H54 (cell line): ENCODE measurements at regions not wholly inside any gene's neighbourhood (a gene's known extent, or its start where the extent isn't known, plus 50 kb on each side); places are given as distances from the start of the nearest gene placed in this dataset.

Experiments used
- DNase-seq: peaks from one replicate; pipeline ENCODE4 v3.0.0; 2011; ENCODE audit warnings: low spot score, mixed read lengths; ENCODE audit not compliant: insufficient read length
- FAIRE-seq: peaks from 3 replicates; lab custom pipeline; 2011; peaks lifted over from hg19 to GRCh38; lab: Jason Lieb, UNC
- POLR2A ChIP-seq: IDR thresholded peaks from 2 replicates; pipeline ENCODE4 v1.6.1; 2011; ENCODE audit warnings: low read depth, mild to moderate bottlenecking, low read length

DNA sequence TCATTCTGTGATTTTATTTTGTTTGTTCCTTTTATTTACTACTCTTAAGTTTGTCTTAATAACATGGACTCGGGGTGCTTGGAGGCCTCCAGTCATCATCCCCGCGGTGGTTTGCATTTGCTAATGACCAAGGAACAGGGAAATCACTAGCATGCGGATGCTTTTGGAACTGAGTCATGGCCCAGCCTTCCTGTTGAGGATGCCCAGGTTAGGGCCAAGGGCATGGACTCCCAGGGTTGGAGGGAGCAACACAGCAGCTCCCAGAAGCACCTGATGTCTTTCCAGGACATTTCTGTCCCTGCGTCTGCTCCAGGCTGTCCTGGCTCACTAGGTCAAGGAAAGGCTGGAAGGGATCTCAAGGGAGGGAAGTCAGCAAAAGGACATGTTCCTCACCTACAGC lies 423.7 kb upstream of the TSHZ3 start:
- FAIRE-seq (no peak), DNase-seq (no peak)
- TF ChIP-seq POLR2A: no peak

DNA sequence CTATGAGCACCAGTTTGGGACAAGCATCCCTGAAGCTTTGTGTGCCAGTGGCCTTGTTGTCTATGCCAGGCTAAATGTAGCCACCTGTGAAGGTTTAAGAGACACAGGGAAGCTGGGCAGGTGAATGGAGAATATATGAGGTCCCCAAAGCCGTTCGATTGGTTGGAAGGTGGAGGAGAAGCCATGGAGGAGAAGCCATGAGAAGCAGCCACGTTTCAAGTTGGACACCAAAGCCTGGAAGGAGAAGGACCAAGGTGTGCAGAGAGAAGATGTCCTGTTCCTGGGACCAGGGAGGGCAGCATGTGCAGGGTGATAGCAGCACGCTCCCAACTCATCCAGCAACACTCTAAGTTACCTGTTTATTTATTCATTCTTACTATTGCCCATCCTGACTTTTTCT lies 432.3 kb upstream of the TSHZ3 start:
- TF ChIP-seq POLR2A: no peak
- FAIRE-seq (no peak), DNase-seq (no peak)

DNA sequence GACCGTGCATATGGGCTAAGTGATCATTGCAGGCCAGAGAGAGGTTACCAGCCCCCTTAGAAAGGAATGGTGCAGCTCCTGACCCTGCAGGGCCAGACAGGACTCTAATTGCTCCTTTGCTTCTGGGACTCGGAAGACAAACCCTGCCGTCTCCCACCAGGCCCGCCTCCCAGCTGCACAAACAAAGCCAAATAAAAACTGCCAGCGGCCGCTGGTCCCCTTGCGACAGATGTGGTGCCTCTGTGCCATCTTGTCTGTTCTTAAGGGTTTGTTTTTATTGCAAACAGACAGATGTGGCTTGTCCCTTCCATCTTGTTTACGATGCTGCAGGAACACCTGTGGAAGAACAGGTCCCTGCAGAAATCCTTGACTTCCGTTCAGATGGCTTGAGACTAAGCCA lies 434.4 kb upstream of the TSHZ3 start:
- no peak for TF ChIP-seq POLR2A
- DNase-seq (no peak), FAIRE-seq (no peak)

DNA sequence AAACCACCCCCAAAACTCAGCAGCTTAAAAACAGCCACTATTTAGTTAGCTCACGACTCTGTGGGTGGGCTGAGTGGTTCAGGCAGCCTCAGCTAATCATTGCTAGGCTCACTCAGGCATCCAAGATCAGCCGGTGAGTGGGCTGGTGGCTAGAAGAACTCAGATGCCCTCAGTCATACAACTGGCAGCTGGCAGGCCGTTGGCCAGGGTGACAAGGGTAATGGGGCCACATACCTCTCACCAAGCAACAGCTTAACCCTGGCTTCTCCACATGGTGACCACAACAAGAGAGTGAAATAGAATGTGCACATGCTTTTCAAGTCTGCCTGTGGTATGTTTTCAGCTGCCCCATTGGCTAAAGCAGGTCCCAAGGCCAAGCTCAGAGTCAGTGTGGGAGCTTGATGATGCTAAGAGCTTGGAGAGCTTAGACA lies 435.4 kb upstream of the TSHZ3 start:
- no peak for TF ChIP-seq POLR2A
- DNase-seq (no peak), FAIRE-seq (no peak)

DNA sequence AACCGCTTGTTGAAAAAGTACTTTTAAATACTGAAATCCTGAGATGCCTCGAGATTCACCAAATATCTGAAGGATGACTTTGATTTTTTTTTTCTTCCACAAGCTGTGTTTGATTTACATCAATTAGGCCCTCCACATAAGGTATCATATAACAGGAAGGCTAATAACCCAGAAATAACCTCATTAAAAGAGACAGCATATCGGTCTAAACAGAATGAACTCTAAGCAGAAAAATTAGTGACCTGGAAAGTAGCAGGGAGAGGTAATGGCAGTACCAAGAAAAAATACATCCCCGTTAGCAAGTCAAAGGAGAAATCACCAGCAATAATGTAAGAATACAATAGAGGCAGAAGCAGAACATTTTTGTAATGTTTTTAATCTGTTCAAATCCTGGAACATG lies 452.4 kb upstream of the TSHZ3 start:
- no peak for DNase-seq
- no peak for TF ChIP-seq POLR2A
- FAIRE-seq: no peak

DNA sequence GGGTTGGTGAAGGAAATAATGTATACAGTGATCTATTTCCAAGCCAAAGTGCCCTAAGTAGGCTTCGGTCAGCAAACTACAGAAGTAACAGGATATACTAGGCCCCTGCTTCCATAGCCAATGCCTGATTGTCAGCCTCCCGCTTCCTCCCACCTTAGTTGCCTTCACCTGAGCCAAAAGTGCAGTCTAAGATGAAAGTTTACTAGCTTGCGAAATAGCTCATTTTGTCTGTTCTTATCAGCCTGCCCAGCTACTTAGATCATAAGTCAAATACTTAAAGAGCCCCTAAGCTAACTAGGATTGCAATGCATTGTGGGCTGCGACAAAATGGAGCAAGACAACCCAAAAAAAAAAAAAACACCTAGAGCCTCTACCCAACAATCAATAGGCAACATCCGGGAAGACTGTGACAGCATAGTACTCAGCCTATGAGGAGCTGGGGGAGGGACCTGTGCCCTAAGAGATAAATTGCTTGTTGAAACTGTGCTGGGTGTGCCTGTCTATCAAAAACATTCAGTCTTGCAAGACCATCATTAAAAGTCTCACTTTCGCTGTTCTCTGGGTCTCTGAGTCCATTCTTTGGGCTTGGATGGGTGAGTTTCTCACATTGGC lies 454.7 kb upstream of the TSHZ3 start:
- no peak for TF ChIP-seq POLR2A
- DNase-seq: no peak
- no peak for FAIRE-seq

DNA sequence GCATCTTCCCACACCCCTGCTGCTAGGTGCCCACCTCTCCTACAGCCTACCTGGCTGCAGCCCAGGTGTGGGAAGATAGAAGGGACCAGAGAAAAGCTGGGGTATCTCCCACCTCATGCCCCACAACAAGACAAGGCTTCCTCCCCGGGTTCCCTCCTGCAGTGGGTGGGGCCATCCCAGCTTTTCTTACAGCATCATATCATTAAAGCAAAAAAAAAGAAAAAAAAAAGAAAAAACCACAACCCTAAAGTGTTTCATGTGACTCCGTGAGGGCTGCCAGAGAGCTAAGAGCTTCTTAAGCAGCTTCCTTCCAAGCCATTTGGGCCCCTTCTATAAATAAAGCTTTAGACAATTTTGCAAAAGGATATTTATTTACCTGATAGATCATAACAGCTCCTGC lies 455.4 kb upstream of the TSHZ3 start:
- no peak for TF ChIP-seq POLR2A
- DNase-seq (no peak), FAIRE-seq (no peak)

DNA sequence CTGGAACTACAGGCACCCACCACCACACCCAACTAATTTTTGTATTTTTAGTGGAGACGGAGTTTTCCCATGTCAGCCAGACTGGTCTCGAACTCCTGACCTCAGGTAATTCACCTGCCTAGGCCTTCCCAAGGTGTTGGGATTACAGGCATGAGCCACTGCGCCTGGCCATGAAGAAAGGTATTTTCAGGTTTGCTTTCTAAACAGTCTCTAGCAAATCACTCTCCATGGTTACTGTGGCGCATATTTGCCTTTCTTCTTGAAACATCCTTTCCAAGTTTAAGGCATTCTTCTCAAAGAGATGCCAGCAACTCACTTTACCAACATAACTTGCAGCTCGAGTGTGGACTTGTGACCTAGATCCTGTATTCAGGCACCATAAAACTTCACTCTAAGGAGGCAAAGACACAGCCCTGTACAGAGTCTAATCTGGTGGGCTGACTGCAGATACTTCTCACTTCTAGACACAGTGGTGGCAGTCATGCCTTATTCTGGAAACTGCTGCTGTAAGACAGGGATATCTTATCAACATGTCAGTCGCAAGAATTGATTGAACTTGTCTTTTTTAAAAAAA lies 461.4 kb upstream of the TSHZ3 start:
- FAIRE-seq (no peak), DNase-seq (no peak)
- TF ChIP-seq POLR2A: no peak

DNA sequence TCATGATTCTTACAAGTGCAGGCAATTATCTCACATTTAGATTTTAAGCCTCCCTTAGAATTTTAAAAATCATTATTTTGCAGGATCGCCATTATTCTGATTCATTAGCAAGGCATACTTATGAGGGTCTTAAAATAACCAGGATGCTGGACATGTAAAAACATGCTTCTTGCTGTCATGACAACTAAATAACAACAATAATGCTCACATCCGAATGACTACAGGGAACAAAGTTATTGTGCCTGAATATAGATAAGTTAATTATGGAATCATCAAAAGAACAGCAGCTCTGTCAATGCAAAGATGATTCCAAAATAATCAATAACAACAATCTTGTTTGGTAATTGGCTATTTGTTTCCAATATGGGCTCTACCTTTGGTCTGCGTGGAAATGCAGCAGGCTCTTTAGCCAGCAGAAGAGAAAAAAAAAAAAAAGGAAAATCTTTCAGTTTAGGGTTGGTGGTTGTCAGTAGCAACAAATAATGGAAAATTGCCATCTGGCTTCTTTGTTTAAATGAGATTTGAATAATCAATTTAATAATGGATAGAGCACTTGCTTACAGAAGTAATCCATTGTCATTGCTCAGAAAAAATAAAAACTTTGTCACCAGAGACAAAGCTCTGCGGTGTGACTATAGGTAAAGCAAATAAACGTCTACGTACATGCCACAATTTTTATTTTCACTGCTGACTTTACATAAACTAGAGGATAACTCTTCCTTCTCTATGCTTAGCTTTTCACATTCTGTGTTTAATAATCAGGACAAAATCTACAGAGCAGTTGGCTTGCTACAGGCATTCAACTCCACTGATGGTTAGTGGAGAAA lies 468.9 kb upstream of the TSHZ3 start:
- TF ChIP-seq POLR2A: no peak
- FAIRE-seq (no peak), DNase-seq (no peak)

DNA sequence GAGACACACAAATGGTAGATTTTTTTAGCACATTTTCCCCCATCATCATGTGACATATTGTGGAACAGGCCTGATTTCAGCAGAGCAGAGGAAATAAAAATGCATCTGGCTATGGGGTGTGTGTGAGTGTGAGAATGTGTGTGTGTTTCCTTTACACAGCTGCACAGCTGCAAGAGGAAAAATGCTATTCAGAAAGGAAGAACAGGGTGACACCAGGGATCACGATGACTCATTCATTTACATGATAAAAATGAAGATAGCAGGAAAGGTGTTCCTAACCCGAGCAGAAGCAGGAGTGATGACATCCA lies 469.5 kb upstream of the TSHZ3 start:
- no peak for DNase-seq
- FAIRE-seq: no peak
- no peak for TF ChIP-seq POLR2A

DNA sequence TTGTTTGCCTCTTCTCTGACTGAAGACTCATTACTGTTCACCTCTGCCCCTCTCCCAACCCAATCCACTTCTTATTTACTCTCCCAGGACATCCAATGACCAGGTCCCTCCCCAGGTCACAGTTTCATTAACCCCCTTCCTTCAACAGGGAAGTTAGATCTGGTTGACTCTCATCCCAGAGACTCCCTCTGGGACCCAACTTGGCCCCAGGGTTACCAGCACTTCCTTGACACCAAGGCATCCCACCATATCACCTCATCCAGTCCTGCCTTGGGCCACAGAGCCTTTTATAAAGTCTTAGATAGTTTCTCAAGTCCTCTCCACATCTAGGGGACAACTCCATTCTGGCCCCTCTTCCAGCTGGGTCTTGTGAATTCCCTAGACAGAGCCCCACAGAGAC lies 470.6 kb upstream of the TSHZ3 start:
- FAIRE-seq (no peak), DNase-seq (no peak)
- no peak for TF ChIP-seq POLR2A

DNA sequence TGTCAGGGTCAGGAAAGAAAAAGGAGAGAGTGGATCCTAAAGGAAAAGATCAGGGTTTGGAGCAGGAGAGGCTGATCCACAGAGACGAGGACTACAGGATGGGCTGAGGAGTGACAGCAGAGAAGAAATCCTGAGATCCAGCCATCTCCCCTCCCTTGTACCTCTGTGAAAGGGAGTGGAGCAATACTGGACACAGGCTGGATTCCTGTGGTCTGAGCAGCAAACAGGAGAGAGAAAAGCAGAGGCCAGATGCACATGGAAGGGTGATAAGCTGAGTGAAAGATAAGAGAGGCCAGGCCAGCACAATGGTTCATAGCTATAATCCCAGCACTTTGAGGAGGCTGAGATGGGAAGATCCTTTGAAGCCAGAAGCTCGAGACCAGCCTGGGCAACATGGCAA lies 472.1 kb upstream of the TSHZ3 start:
- FAIRE-seq: no peak
- no peak for DNase-seq
- no peak for TF ChIP-seq POLR2A

DNA sequence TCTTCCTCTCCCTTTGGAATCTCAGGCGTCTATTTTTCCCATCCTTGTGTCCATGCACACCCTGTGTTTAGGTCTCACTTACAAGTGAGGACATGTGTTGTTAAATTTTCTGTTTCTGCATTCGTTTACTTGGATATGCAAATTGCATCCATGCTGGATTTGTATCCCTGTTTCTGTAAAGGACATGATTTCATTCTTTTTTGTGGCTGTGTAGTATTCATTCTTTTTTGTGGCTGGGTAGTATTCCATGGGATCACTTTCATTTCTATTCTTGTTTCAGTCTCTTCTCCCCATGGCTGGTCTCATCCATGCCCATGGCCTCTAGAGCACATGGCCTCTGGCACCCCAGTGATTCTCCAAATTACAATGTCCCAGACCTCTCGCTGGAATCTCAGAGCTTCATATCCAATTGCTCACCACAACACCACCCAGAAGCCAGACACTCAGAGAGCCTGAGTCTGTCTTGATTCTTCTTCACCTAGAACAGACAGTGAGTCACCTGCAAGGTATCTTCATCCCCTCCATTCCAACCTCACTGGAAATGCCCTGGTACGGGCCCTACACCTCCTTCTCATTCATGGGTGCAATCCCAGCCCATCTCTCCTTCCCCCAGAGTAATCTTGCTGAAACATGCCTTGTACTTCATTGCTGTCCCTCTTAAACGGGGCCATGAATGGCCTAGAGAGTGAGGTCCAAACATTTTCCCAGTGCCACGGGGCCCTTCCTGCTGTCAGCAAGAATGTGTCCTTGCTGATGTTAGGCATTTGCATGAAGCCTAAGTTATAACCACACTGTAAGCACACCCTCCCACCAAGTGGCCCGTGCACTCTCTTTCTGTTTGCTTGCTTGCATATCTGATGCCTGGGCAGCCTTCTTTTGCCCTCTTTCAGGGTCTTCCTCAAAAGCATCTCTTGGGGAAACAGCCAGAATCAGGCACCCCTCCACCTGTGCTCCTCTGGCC lies 476.2 kb upstream of the TSHZ3 start:
- no peak for TF ChIP-seq POLR2A
- DNase-seq: no peak
- FAIRE-seq: no peak

DNA sequence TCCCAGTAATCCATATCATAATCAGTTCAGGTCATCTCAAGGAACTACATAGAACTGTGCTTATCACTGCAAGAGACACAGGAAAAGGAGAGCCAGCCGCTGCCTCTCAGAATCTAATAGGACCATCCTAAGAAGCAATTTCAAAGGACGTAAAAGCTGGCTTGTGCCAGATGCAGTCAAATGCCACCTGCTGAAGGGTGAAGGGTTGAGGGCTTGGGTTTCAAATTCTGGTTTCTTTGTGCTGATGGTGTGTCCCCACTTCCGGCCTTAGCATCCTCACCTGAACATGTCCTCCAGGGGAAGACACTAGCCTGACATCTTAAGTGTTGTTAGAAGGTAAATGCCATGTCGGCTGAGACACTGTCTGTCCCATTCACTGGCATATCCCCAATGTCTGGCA lies 477.1 kb upstream of the TSHZ3 start:
- FAIRE-seq (no peak), DNase-seq (no peak)
- TF ChIP-seq POLR2A: no peak
